IMR-90 (cell line): ENCODE measurements at regions not wholly inside any gene's neighbourhood (a gene's known extent, or its start where the extent isn't known, plus 50 kb on each side); places are given as distances from the start of the nearest gene placed in this dataset.

Experiments used
- ATAC-seq: fragments of 200-7000 bp; cut with Tn5 transposase; 2 replicates; pipeline ENCODE4 v1.9.1; 2020; ENCODE audit warnings: low read depth, mild to moderate bottlenecking, moderate library complexity
- BruUV-seq: library from RNA; stranded (reverse); fragments of 400-500 nt; replicated peaks from 2 replicates; lab custom pipeline; 2021; lab: Mats Ljungman, UMichigan
- CTCF ChIA-PET: fragments of 300-600 bp; formaldehyde crosslinking; extraction: SDS; loops from one replicate; lab custom pipeline; 2021; ENCODE audit warnings: antibody characterized with exemption; lab: Yijun Ruan, JAX
- POLR2A ChIA-PET: fragments of 300-600 bp; sonication (Branson Sonifier 250); formaldehyde crosslinking; loops from one replicate; lab custom pipeline; 2022; ENCODE audit warnings: antibody characterized with exemption; ENCODE audit not compliant: unreplicated experiment; lab: Charles Lee
- DNase-seq: peaks from one replicate; pipeline ENCODE4 v3.0.0; 2013
- H2AFZ ChIP-seq: replicated peaks from 2 replicates; pipeline ENCODE3; 2013; ENCODE audit warnings: low read length, mild to moderate bottlenecking; ENCODE audit not compliant: poor library complexity
- H2AK5ac ChIP-seq: 2 replicates; pipeline ENCODE4 v1.6.1; 2013; ENCODE audit warnings: low read depth, low read length, inconsistent platforms
- H2AK9ac ChIP-seq: replicated peaks from 2 replicates; pipeline ENCODE3; 2013; ENCODE audit warnings: mild to moderate bottlenecking, low read depth, low read length, moderate library complexity; ENCODE audit not compliant: poor library complexity
- H2BK120ac ChIP-seq: 2 replicates; pipeline ENCODE4 v1.6.1; 2013; ENCODE audit warnings: low read depth, low read length, inconsistent platforms
- H2BK15ac ChIP-seq: 3 replicates; pipeline ENCODE4 v1.6.1; 2013; ENCODE audit warnings: low read depth, low read length, inconsistent platforms
- H2BK20ac ChIP-seq: 2 replicates; pipeline ENCODE4 v1.6.1; 2013; ENCODE audit warnings: low read depth, mild to moderate bottlenecking, inconsistent platforms, low read length, moderate library complexity
- H2BK5ac ChIP-seq: 2 replicates; pipeline ENCODE4 v1.6.1; 2013; ENCODE audit warnings: mild to moderate bottlenecking, low read depth, low read length, inconsistent platforms; ENCODE audit not compliant: poor library complexity, severe bottlenecking
- H3K14ac ChIP-seq: replicated peaks from 2 replicates; pipeline ENCODE4 v1.6.1; 2013; ENCODE audit warnings: low read depth, low read length, inconsistent platforms
- H3K18ac ChIP-seq: 2 replicates; pipeline ENCODE4 v1.6.1; 2013; ENCODE audit warnings: low read depth, low read length, control low read depth
- H3K23ac ChIP-seq: 2 replicates; pipeline ENCODE4 v1.6.1; 2013; ENCODE audit warnings: low read depth, low read length, inconsistent platforms
- H3K27ac ChIP-seq: 2 replicates; pipeline ENCODE4 v1.5.1; 2013; ENCODE audit warnings: mild to moderate bottlenecking, control low read depth, low read length; ENCODE audit not compliant: insufficient read depth
- H3K27me3 ChIP-seq: 2 replicates; pipeline ENCODE4 v1.6.1; 2013; ENCODE audit warnings: low read length; ENCODE audit not compliant: control insufficient read depth, insufficient read depth
- H3K36me3 ChIP-seq: 2 replicates; pipeline ENCODE4 v1.6.1; 2013; ENCODE audit warnings: low read length, mixed read lengths; ENCODE audit not compliant: control insufficient read depth, insufficient read depth
- H3K4ac ChIP-seq: 2 replicates; pipeline ENCODE4 v1.6.1; 2013; ENCODE audit warnings: low read depth, low read length, inconsistent platforms
- H3K4me1 ChIP-seq: 2 replicates; pipeline ENCODE4 v1.6.1; 2013; ENCODE audit warnings: low read length, mixed read lengths; ENCODE audit not compliant: control insufficient read depth, insufficient read depth
- H3K4me2 ChIP-seq: 2 replicates; pipeline ENCODE4 v1.6.1; 2013; ENCODE audit warnings: low read depth, mild to moderate bottlenecking, control low read depth, low read length, moderate library complexity
- H3K4me3 ChIP-seq: 2 replicates; pipeline ENCODE4 v1.5.1; 2013; ENCODE audit warnings: low read depth, mild to moderate bottlenecking, control low read depth, low read length, moderate library complexity; ENCODE audit not compliant: insufficient read depth
- H3K56ac ChIP-seq: 2 replicates; pipeline ENCODE4 v1.6.1; 2013; ENCODE audit warnings: low read length, inconsistent platforms; ENCODE audit not compliant: insufficient read depth; ENCODE audit errors: extremely low read depth
- H3K79me1 ChIP-seq, 2 experiments: 2 replicates each; pipeline ENCODE4 v1.6.1; 2013; ENCODE audit warnings: low read length in 2 of 2, inconsistent platforms in 1 of 2, low read depth in 1 of 2
- H3K9ac ChIP-seq: 2 replicates; pipeline ENCODE4 v1.6.1; 2013; ENCODE audit warnings: low read depth, low read length, control low read depth
- H3K9me1 ChIP-seq: 2 replicates; pipeline ENCODE4 v1.6.1; 2013; ENCODE audit warnings: low read length, inconsistent platforms; ENCODE audit not compliant: insufficient read depth
- H3K9me3 ChIP-seq: 2 replicates; pipeline ENCODE4 v1.6.1; 2013; ENCODE audit warnings: low read length; ENCODE audit not compliant: control insufficient read depth, insufficient read depth
- H4K20me1 ChIP-seq: 2 replicates; pipeline ENCODE4 v1.6.1; 2013; ENCODE audit warnings: low read length, inconsistent platforms; ENCODE audit not compliant: insufficient read depth
- H4K5ac ChIP-seq: 2 replicates; pipeline ENCODE4 v1.6.1; 2013; ENCODE audit warnings: mild to moderate bottlenecking, low read depth, low read length, control low read depth
- H4K8ac ChIP-seq, 2 experiments: 2 replicates each; pipeline ENCODE4 v1.6.1; 2013; ENCODE audit warnings: low read depth in 2 of 2, low read length in 2 of 2, control low read depth in 1 of 2, inconsistent platforms in 1 of 2
- H4K91ac ChIP-seq: 2 replicates; pipeline ENCODE4 v1.6.1; 2013; ENCODE audit warnings: low read depth, low read length, inconsistent platforms; ENCODE audit not compliant: insufficient read depth
- BHLHE40 ChIP-seq: fragments of 150-350 bp; IDR thresholded peaks from 2 replicates; pipeline ENCODE4 v1.6.1; 2016; ENCODE audit warnings: mild to moderate bottlenecking, low read depth, low read length
- RCOR1 ChIP-seq: IDR thresholded peaks from 2 replicates; pipeline ENCODE4 v1.6.1; 2012; ENCODE audit warnings: mild to moderate bottlenecking, low read length, improper control_type of control experiment; ENCODE audit not compliant: insufficient replicate concordance
- RFX5 ChIP-seq: IDR thresholded peaks from 2 replicates; pipeline ENCODE4 v1.8.0; 2012; ENCODE audit warnings: low read depth, mild to moderate bottlenecking, low read length, moderate library complexity
- WGBS, 2 experiments: methylation state at CpG; one replicate each; pipeline versions ENCODE4 v1.1.5 to v1.1.7; 2013; ENCODE audit warnings: missing lambda C conversion rate in 2 of 2; ENCODE audit not compliant: insufficient read length in 1 of 2; ENCODE audit errors: extremely low coverage in 2 of 2; 5-methylcytosine and 5-hydroxymethylcytosine counted together
- dilution Hi-C: fragments of 300-500 bp; cut with HindIII; formaldehyde crosslinking; loops from one replicate; pipeline ENCODE4 v1.14.3; 2018; ENCODE audit warnings: low sequenced_read_pairs; ENCODE audit not compliant: unreplicated experiment
- in situ Hi-C: fragments of 300-500 bp; cut with MboI; formaldehyde crosslinking; loops from 3 replicates; pipeline ENCODE4 v1.14.3; 2019; ENCODE audit warnings: low sequenced_read_pairs, inconsistent platforms, mixed read lengths
- intact Hi-C: fragments of 100-400 bp; cut with micrococcal nuclease; formaldehyde crosslinking; loops from 2 replicates; pipeline ENCODE4 v1.10.0; 2022

DNA sequence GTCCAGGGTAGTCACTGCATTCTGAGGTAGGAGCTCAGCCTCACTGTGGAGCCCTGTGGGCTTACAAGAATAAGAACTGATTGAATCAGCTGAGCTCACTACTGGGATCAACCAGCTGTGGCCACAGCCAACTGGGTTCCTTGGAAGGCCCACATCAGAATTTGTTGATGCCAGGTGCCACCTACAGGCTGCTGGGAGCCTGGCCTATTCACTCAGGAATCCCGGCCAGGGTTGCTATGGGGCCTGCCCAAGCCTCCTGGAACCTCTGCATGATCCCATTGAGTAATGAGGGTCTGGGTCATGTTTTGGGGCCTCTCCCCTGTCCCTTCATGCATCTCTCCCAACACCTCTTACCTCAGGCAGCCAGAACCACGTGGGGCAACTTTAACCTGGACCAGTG, 53.9 kb upstream of the KIAA1210 start:
- Histone ChIP-seq H3K4ac (no peak overlapping the region), H3K23ac (no peak overlapping the region), H3K9me3 (no peaks in the 10 kb centered on the region), H3K36me3 (no peaks in the 10 kb centered on the region), H3K9me1 (no peaks in the 10 kb centered on the region), H2BK20ac (no peak overlapping the region), H4K5ac (no peak overlapping the region), H3K79me1 (no peaks in the 10 kb centered on the region), H3K4me2 (no peak overlapping the region), H2BK15ac (no peak overlapping the region), H2BK120ac (no peak overlapping the region), H3K4me3 (no peak overlapping the region), H4K91ac (no peak overlapping the region), H3K14ac (no peak overlapping the region), H3K27me3 (no peaks in the 10 kb centered on the region), H2BK5ac (no peak overlapping the region), H2AK5ac (no peak overlapping the region), H3K4me1 (no peaks in the 10 kb centered on the region), H3K56ac (no peak overlapping the region), H4K20me1 (no peaks in the 10 kb centered on the region), H2AFZ (no peak overlapping the region), H2AK9ac (no peak overlapping the region), H3K27ac (no peak overlapping the region), H3K18ac (no peak overlapping the region), H3K9ac (no peak overlapping the region), H4K8ac (no peak overlapping the region)
- no TSS peak for BruUV-seq
- no peak for ATAC-seq
- whole genome bisulfite sequencing, 2 experiments: no CpG with 5 or more reads among the region's 2 CpGs
- ChIA-PET POLR2A (no interaction called here), CTCF (no interaction called here)
- no peak for TF ChIP-seq BHLHE40
- TF ChIP-seq RFX5: no peak
- no peak for TF ChIP-seq RCOR1
- DNase-seq: no peak
- dilution Hi-C loops: no loop called here
- intact Hi-C loops: no loop called here
- in situ Hi-C loops: no loop called here
